MM.1S (cell line): ENCODE measurements at regions not wholly inside any gene's neighbourhood (a gene's known extent, or its start where the extent isn't known, plus 50 kb on each side); places are given as distances from the start of the nearest gene placed in this dataset.

Experiments used
- CTCF ChIP-seq: fragments of 300-600 bp; sonication (generic); IDR thresholded peaks from 2 replicates; pipeline ENCODE4 v1.5.1; 2016; ENCODE audit warnings: antibody characterized with exemption, low read length, mixed read lengths
- EZH2 ChIP-seq: fragments of 300-600 bp; sonication (generic); optimal IDR thresholded peaks from 2 replicates; pipeline ENCODE3; 2017; ENCODE audit warnings: low read depth, mild to moderate bottlenecking, antibody characterized with exemption, low read length, mixed read lengths
- EZH2phosphoT487 ChIP-seq: fragments of 300-600 bp; sonication (generic); IDR thresholded peaks from 2 replicates; pipeline ENCODE4 v1.6.1; 2018; ENCODE audit warnings: antibody characterized with exemption, low read length

GRCh38 chr1:232875536-232875935, 70.3 kb downstream of the MAP10 start:
- TF ChIP-seq EZH2phosphoT487 = no peak
- no peak for TF ChIP-seq CTCF
- no peak for TF ChIP-seq EZH2
